AG04450 (cell line): ENCODE measurements at regions not wholly inside any gene's neighbourhood (a gene's known extent, or its start where the extent isn't known, plus 50 kb on each side); places are given as distances from the start of the nearest gene placed in this dataset.

Experiments
- CTCF ChIA-PET: fragments of 300-600, 350-600 bp; formaldehyde crosslinking; extraction: SDS; loops from one replicate; lab custom pipeline; 2022; ENCODE audit warnings: antibody characterized with exemption, inconsistent platforms; lab: Charles Lee
- POLR2A ChIA-PET: fragments of 350-600 bp; formaldehyde crosslinking; extraction: SDS; loops from one replicate; lab custom pipeline; 2021; ENCODE audit warnings: antibody characterized with exemption, inconsistent platforms; lab: Yijun Ruan, JAX
- DNase-seq: peaks from one replicate; pipeline ENCODE4 v3.0.0-alpha.2; 2011; ENCODE audit warnings: low read depth, low spot score
- H3K27ac ChIP-seq: one replicate; pipeline ENCODE4 v1.5.1; 2012; ENCODE audit warnings: low read depth, low read length, control low read depth
- H3K27me3 ChIP-seq: one replicate; pipeline ENCODE4 v1.6.0; 2012; ENCODE audit warnings: low read length; ENCODE audit not compliant: control insufficient read depth, insufficient read depth
- H3K4me3 ChIP-seq: 2 replicates; pipeline ENCODE4 v1.5.1; 2011; ENCODE audit warnings: mild to moderate bottlenecking, low read depth, low read length, control low read depth
- H3K9me3 ChIP-seq: 2 replicates; pipeline ENCODE4 v1.5.1; 2012; ENCODE audit warnings: low read length; ENCODE audit not compliant: control insufficient read depth, insufficient read depth
- TF ChIP-seq, protein P1 (sequence below): IDR thresholded peaks from 2 replicates; pipeline ENCODE4 v1.5.1; 2011; ENCODE audit warnings: low read depth, low read length, control low read depth, inconsistent platforms

DNA sequence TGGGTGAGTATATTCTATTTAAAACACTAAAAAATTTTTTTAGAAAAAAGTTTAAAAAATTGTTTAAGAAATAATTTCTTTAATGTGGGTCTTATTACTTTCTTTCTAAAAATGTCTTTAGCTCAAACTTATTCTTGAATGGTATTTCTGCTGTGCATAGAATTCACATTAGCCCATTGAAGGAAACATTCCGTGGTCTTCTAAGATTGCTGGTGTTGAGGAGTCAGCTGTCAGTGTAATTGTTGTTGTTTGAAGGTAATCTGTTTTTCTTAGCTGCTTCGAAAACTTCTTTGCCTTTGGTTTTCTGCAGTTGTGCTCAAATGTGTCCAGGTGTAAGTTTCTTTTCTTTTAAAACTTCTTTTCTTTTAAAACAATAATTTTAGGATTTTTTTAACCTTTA, 85.4 kb upstream of the KLF12 start:
- ChIA-PET CTCF (no interaction called here), POLR2A (no interaction called here)
- Histone ChIP-seq H3K27ac (no peak overlapping the region), H3K27me3 (no peaks in the 10 kb centered on the region), H3K9me3 (peaks cover 4% of the 10 kb centered on the region; the same call in 1 of the 2 replicates), H3K4me3 (no peak overlapping the region)
- no peak for DNase-seq
- TF ChIP-seq, protein P1, sequence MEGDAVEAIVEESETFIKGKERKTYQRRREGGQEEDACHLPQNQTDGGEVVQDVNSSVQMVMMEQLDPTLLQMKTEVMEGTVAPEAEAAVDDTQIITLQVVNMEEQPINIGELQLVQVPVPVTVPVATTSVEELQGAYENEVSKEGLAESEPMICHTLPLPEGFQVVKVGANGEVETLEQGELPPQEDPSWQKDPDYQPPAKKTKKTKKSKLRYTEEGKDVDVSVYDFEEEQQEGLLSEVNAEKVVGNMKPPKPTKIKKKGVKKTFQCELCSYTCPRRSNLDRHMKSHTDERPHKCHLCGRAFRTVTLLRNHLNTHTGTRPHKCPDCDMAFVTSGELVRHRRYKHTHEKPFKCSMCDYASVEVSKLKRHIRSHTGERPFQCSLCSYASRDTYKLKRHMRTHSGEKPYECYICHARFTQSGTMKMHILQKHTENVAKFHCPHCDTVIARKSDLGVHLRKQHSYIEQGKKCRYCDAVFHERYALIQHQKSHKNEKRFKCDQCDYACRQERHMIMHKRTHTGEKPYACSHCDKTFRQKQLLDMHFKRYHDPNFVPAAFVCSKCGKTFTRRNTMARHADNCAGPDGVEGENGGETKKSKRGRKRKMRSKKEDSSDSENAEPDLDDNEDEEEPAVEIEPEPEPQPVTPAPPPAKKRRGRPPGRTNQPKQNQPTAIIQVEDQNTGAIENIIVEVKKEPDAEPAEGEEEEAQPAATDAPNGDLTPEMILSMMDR: no peak

DNA sequence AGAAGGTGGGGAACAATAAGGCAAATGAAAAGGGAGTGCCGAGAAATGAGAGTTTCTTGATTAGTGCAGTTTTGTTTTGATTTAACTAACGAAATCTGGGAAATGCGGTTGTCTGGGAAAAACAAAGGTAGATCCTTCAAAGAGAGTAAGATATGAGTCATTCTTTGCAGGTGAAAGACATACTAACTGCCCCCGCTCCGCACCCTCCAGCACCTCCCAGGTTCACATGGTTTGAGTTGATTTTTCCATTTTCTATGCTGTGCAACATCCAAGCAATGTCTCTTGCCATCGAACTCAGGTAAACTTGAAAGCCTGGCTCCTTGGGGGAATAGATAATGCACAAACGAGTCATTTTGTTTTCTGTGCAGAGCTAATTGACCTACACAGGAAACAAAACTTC, 84.1 kb upstream of the KLF12 start:
- no peak for DNase-seq
- Histone ChIP-seq H3K27ac (peak overlapping the region; percentile 78), H3K4me3 (no peak overlapping the region), H3K9me3 (peaks cover 4% of the 10 kb centered on the region; the same call in 1 of the 2 replicates), H3K27me3 (no peaks in the 10 kb centered on the region)
- POLR2A ChIA-PET: interaction anchor here (0.6 to 0.9 kb wide), 5 partner anchors 11 to 84 kb away, joined by 3 to 4 read pairs (median 3); partner anchors contain the start of gene KLF12
- CTCF ChIA-PET: interaction anchor here (0.6 kb wide), 2 partner anchors 69 to 1040 kb away, joined by 3 read pairs; no protein-coding TSS in a partner anchor
- TF ChIP-seq, protein P1: no peak

DNA sequence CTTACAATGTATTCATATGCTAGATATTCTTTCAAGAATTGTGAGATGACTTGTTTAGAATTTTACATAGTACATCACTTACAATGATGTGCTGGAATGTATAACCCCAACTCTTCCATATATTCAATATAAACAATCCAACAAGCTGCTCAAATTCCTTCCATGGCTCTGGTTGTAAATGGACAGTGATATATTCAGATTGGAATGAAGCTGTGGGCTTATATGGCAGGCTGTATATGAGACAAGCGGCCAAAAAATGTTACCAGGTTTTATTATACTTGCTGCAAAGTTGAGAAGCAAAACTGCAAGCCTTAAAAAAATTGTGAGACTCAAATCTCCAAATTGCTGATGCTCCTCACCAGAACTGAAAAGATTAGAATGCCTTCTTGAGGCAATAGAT, 83.6 kb upstream of the KLF12 start:
- ChIA-PET CTCF (interaction anchor here (0.6 kb wide), 1 partner anchor 1040 kb away, joined by 3 read pairs; no protein-coding TSS in a partner anchor), POLR2A (interaction anchor here (0.6 to 0.9 kb wide), 4 partner anchors 10 to 83 kb away, joined by 3 to 4 read pairs (median 3); partner anchors contain the start of gene KLF12)
- TF ChIP-seq, protein P1: no peak
- Histone ChIP-seq H3K27me3 (no peaks in the 10 kb centered on the region), H3K27ac (no peak overlapping the region), H3K4me3 (no peak overlapping the region), H3K9me3 (peaks cover 4% of the 10 kb centered on the region; the same call in 1 of the 2 replicates)
- DNase-seq: peak; percentile 90

DNA sequence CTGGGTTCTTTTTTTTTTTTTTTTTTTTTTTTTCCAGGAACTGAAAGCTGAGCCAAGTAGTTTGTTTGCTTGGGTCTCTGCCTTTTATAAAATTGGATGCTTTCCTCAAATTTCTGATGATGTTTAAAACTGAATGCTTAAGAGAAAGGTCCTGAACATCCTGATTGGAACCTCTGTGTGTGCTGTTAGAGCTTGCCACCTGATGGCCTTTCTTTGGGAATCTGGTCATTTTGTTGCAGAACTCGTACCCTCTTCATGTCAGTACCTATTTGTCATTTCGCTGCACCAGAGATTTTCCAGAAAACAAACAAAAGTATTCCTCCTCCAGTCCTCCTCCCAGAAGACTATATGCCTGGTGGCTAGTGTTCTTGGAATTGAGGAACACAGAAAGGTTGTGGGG, 81.2 kb upstream of the KLF12 start:
- Histone ChIP-seq H3K4me3 (no peak overlapping the region), H3K27me3 (no peaks in the 10 kb centered on the region), H3K27ac (no peak overlapping the region), H3K9me3 (no peaks in the 10 kb centered on the region)
- TF ChIP-seq, protein P1: no peak
- CTCF ChIA-PET: no interaction called here
- no peak for DNase-seq
- POLR2A ChIA-PET: no interaction called here

DNA sequence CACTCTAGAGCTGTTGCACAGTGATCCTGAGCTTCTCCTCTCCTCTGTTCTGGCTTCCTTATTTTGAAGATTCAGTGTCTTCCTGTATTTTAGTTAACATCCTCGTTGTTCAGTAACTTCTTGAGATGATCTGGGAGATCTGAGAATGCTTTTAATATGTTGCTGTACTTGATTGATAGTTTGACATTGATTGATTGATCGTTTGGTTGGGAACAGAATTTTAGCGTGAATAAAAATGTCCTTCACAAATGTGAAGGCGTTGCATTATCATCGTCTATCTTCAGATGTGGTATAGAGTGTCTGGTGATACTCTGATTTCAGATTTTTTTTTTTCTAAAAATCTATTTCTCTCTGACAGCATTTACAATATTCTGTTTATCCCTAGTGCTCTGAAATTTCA, 80.1 kb upstream of the KLF12 start:
- Histone ChIP-seq H3K9me3 (no peaks in the 10 kb centered on the region), H3K4me3 (no peak overlapping the region), H3K27ac (no peak overlapping the region), H3K27me3 (no peaks in the 10 kb centered on the region)
- TF ChIP-seq, protein P1: no peak
- no peak for DNase-seq
- ChIA-PET POLR2A (no interaction called here), CTCF (interaction anchor here (0.6 kb wide), 1 partner anchor 1005 kb away, joined by 3 read pairs; no protein-coding TSS in a partner anchor)
